Fibroblast of skin of right quadriceps (primary cell): ENCODE measurements at regions not wholly inside any gene's neighbourhood (a gene's known extent, or its start where the extent isn't known, plus 50 kb on each side); places are given as distances from the start of the nearest gene placed in this dataset.

ENCODE experiments used
- DNase-seq: peaks from one replicate; pipeline ENCODE4 v3.0.0-alpha.2; 2013

DNA sequence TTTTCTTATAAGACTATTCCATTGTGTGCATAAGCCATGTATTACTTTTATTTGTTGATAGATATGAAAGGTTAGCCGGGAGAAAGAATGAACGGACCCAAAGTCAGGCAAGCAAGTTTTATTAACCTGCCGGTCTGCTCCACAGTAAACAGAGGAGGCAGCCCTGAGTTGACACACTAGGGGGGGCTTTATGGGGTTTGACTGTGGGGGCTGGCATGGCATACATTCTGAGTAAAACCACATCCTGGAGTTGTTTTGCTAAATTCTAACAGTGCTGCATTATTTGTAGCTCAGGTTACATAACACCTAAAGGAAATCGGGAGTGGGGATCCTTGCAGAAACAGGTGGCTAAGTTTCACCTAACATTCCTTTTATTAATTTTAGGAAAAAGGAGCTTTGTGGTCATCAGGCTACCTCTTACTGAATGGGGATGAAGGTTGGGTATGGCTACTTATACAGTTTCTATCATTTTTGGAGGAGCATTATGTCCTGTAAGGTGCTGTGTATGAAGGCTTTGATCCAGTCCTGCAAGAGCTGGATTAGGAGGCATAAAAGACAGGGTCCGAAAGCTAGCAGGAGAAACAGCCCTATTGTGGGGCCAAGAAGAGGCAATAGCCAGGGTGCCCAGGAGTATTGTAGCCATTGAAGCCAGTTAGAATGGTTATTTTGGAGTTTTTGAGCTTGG lies 107.4 kb upstream of the USP9Y start:
- DNase-seq, result no peak

DNA sequence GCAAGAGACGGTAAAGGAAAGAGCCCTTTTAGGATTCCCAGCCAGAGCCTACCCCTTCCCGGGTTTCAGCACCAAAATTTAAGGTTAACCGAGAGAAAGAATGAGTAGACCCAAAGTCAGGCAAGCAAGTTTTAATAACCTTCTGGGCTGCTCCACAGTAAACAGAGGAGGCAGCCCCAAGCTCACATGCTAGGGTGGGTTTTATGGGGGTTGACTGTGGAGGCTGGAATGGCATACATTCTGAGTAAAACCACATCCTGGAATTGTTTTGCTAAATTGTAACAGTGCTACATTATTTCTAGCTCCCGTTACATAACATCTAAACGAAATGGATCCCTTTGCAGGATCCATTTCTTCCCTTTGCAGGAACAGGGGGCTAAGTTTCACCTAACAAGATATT lies 102.2 kb upstream of the USP9Y start:
- DNase-seq, result peak; percentile 53

DNA sequence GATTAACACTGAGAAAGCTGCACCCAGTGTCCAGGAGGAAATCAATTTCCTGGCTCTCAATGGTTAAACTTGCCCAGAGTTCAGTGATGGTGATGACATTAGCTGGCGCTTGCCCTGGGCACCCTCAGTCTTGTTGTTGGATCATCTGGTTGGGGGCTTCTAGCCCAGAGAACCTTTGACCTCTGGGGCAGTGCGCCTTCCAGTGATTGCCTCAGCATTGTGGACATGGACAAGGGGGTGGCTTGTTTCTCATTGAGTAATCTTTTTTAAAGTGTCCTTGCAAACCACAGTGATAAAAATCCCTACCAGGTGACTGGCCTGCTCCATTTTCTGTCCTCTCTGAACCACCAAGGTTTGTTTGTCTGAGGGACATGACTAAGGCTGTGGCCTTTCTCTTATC lies 95.6 kb upstream of the USP9Y start:
- DNase-seq, result no peak

DNA sequence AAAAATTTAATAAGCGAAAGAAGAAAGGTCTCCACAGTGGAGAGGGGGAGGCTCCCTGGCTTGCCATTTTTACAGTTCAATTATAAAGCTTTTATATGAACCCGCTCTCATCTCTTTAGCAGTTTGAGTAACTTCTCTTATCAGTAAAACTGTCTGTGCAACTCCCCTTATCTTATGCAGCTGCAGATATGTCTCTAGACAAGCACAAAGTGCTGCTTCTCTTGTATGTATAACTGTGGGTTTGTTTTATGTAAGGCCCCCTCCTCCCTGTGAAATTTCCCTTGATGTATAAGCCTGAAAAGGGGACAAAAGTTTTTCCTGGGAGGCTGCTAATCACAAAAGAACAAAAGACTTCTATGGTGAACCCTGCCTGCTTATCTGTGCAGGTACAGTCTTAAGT lies 90.2 kb upstream of the USP9Y start:
- no peak for DNase-seq

- DNase-seq, result peak; percentile 2
Observed at GRCh38 chrY:12615733-12616446, 85.1 kb upstream of the USP9Y start.

DNA sequence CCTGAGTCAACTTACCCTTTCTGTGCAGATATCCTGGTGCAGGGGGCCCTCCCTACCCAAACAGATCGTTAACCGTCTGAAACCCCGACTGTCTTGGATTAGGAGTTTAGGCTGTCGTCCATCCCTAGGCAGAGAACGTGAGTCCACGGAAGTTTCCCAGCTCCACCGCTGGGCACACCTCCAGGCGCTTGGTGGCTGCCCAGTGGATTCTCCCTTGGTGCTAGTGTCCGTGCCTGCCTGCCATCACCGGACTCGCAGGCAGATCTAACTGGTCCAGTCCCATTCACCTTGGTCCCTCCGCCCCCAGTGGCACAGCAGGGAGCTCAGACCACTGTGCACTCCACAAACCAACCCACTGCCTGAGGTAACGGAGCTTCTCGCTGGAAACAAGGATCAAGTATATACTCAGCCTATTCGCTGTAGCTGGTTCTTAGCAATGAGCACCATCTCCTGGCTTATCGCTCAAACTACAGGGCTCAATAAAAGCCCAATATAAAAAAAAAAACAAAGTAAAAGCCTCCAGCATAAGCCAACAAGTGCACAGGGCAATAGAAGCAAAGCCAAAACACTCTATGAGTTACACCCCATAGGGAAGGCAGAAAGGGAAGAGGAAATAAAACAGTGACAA lies 79.5 kb upstream of the USP9Y start:
- DNase-seq, result peak; percentile 52

DNA sequence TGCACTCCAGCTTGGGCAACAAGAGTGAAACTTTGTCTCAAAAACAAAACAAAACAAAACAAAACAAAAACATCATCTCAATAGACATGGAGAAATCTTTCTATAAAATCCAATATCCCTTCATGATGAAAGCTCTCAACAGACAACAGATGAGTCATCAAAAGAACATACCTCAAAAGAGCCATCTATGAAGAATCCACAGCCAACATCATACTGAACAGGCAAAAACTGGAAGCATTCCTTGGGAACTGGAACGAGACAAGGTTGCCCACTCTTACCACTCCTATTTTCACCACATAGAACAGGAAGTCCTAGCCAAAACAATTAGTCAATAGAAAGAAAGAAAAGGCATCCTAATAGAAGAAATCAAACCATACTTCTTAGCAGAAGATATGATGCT lies 77.8 kb upstream of the USP9Y start:
- DNase-seq, result peak; percentile 9

- peak; percentile 38 for DNase-seq
Observed at GRCh38 chrY:12642986-12643385, 58.0 kb upstream of the USP9Y start.

GRCh38 chrY:12643693-12644348 lies 57.2 kb upstream of the USP9Y start:
- peak; percentile 63 for DNase-seq

DNA sequence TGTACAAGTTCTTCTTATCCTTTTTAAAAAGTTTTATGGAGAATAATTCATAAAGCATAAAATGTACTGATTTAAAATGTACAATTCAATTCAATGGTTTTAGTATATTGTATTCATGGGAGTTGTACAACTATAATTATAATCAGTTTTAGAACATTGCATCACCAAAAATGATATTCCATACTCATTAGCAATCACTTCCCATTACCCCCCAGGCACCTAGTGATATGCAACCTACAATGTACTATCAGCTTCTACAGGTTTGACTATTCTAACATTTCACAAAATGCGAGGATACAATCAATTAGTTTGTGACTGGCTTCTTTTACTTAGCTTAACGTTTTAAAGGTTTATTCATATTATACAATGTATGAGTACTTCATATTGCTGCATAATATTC lies 49.9 kb upstream of the USP9Y start:
- DNase-seq, result no peak
